ENCODE measurements at regions not wholly inside any gene's neighbourhood (a gene's known extent, or its start where the extent isn't known, plus 50 kb on each side); places are given as distances from the start of the nearest gene placed in this dataset.
A peak's percentile ranks its signal among the peaks of the same experiment; 100 is the strongest.
"Not testable (repeated sequence)": the region's sequence is repeated elsewhere in the genome, so short reads cannot be mapped to it uniquely, and the experiment has no call there.

- TF ChIP-seq PRDM2 (tag by site-specific recombination; IDR thresholded peaks at IDR 0.05; ENCODE audit: borderline replicate concordance) = no peak
- TF ChIP-seq ZNF202 (tag by site-specific recombination; IDR thresholded peaks at IDR 0.05; ENCODE audit: borderline replicate concordance) = no peak
- TF ChIP-seq KLF8 (tag by site-specific recombination; IDR thresholded peaks at IDR 0.05) = no peak
- TF ChIP-seq ZBTB10 (tag by site-specific recombination; IDR thresholded peaks at IDR 0.05) = no peak
- no peak for TF ChIP-seq ZBTB8A (tag by site-specific recombination; IDR thresholded peaks at IDR 0.05)
- no peak for TF ChIP-seq ZNF292 (tag by site-specific recombination; IDR thresholded peaks at IDR 0.05; ENCODE audit: borderline replicate concordance, low read depth)
- no peak for TF ChIP-seq ZNF658 (tag by site-specific recombination; IDR thresholded peaks at IDR 0.05)
- TF ChIP-seq ZNF670 (tag by site-specific recombination; IDR thresholded peaks at IDR 0.05; ENCODE audit: low read depth) = no peak
Measured at GRCh38 chr7:106752367-106752766, 91.4 kb upstream of the CCDC71L start (continued).

- CTCF ChIA-PET; POLR2A ChIA-PET; H3K4me1 ChIP-seq (ENCODE audit: control insufficient read depth, insufficient read depth, low read length); H3K36me3 ChIP-seq (ENCODE audit: control insufficient read depth in 2 of 2, insufficient read depth in 1 of 2, low read length in 2 of 2); H3K4me3 ChIP-seq (ENCODE audit: low read depth, low read length); H3K9me3 ChIP-seq (ENCODE audit: control insufficient read depth, insufficient read depth, low read depth, low read length); H3K27ac ChIP-seq (ENCODE audit: extremely low read depth, low read depth, low read length): not testable (repeated sequence)
- TF ChIP-seq ZNF146 (tag by site-specific recombination; IDR thresholded peaks at IDR 0.05) = peak; percentile 84
Measured at GRCh38 chr7:106755024-106755423, 94.1 kb upstream of the CCDC71L start.

- no peak overlapping the region for H3K27ac ChIP-seq (ENCODE audit: extremely low read depth, low read depth, low read length)
- H3K9me3 ChIP-seq (ENCODE audit: control insufficient read depth, insufficient read depth, low read depth, low read length) = no peaks in the 10 kb centered on the region
- H3K36me3 ChIP-seq (ENCODE audit: control insufficient read depth in 2 of 2, insufficient read depth in 1 of 2, low read length in 2 of 2) = no peaks in the 10 kb centered on the region
- ChIA-PET POLR2A (no interaction called here), CTCF (no interaction called here)
- no peak overlapping the region for H3K4me3 ChIP-seq (ENCODE audit: low read depth, low read length)
- H3K4me1 ChIP-seq (ENCODE audit: control insufficient read depth, insufficient read depth, low read length) = no peaks in the 10 kb centered on the region
- TF ChIP-seq ZNF138 (tag by site-specific recombination; IDR thresholded peaks at IDR 0.05; ENCODE audit: borderline replicate concordance) = no peak
- no peak for TF ChIP-seq EGR2 (tag by site-specific recombination; IDR thresholded peaks at IDR 0.05; ENCODE audit: low read depth)
- no peak for TF ChIP-seq ZBTB17 (tag by site-specific recombination; IDR thresholded peaks at IDR 0.05)
- no peak for TF ChIP-seq FEZF1 (tag by site-specific recombination; IDR thresholded peaks at IDR 0.05)
- TF ChIP-seq ZBTB11 (tag by site-specific recombination; conservative IDR thresholded peaks at IDR 0.05; ENCODE audit: low read depth) = no peak
- no peak for TF ChIP-seq ZNF626 (tag by site-specific recombination; IDR thresholded peaks at IDR 0.05)
- no peak for TF ChIP-seq SALL2 (tag by site-specific recombination; IDR thresholded peaks at IDR 0.05; ENCODE audit: borderline replicate concordance)
- TF ChIP-seq SP7 (tag by site-specific recombination; IDR thresholded peaks at IDR 0.05) = no peak
- no peak for TF ChIP-seq ZFP41 (tag by site-specific recombination; IDR thresholded peaks at IDR 0.05; ENCODE audit: borderline replicate concordance)
- TF ChIP-seq, protein P1, sequence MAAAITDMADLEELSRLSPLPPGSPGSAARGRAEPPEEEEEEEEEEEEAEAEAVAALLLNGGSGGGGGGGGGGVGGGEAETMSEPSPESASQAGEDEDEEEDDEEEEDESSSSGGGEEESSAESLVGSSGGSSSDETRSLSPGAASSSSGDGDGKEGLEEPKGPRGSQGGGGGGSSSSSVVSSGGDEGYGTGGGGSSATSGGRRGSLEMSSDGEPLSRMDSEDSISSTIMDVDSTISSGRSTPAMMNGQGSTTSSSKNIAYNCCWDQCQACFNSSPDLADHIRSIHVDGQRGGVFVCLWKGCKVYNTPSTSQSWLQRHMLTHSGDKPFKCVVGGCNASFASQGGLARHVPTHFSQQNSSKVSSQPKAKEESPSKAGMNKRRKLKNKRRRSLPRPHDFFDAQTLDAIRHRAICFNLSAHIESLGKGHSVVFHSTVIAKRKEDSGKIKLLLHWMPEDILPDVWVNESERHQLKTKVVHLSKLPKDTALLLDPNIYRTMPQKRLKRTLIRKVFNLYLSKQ (tag by site-specific recombination; IDR thresholded peaks at IDR 0.05; ENCODE audit: borderline replicate concordance) = no peak
- no peak for TF ChIP-seq ZBTB8A (tag by site-specific recombination; IDR thresholded peaks at IDR 0.05)
Measured at GRCh38 chr7:106755641-106756040, 94.7 kb upstream of the CCDC71L start.
